Prostate gland (tissue), 2 donors: ENCODE measurements at regions not wholly inside any gene's neighbourhood (a gene's known extent, or its start where the extent isn't known, plus 50 kb on each side); places are given as distances from the start of the nearest gene placed in this dataset.

Experiments
- DNase-seq: peaks from one replicate; pipeline ENCODE4 v3.0.0-alpha.2; 2019; ENCODE audit warnings: low spot score
- H3K27ac ChIP-seq, 2 donors: fragments of 200-600 bp; sonication (generic); 2 replicates each; pipeline ENCODE4 v1.5.1; 2017 to 2019
- H3K27me3 ChIP-seq: fragments of 200-600 bp; sonication (generic); replicated peaks from 2 replicates; pipeline ENCODE4 v1.5.1; 2019; ENCODE audit not compliant: insufficient read depth
- H3K36me3 ChIP-seq, 2 donors: fragments of 200-600 bp; sonication (generic); 1 replicate in 1 of 2; 2 replicates in 1 of 2; pipeline versions ENCODE4 v1.5.1 to v1.8.1; 2017 to 2019
- H3K4me1 ChIP-seq: fragments of 200-600 bp; sonication (generic); replicated peaks from 2 replicates; pipeline ENCODE4 v1.5.1; 2019
- H3K4me3 ChIP-seq, 2 donors: fragments of 200-600 bp; sonication (generic); 2 replicates each; pipeline ENCODE4 v1.5.1; 2017 to 2019
- H3K9me3 ChIP-seq: fragments of 200-600 bp; sonication (generic); 2 replicates; pipeline ENCODE4 v1.5.1; 2017
- CTCF ChIP-seq, 4 experiments: fragments of 200-600 bp in 2 of 4; fragments of 450-650 bp in 2 of 4; sonication (generic) in 2 of 4; IDR thresholded peaks; 1 replicate in 3 of 4; 2 replicates in 1 of 4; pipeline ENCODE4 v1.5.1; 2016 to 2019; ENCODE audit warnings: antibody characterized with exemption in 4 of 4, mild to moderate bottlenecking in 2 of 4, moderate library complexity in 2 of 4
- POLR2A ChIP-seq: fragments of 450-650 bp; IDR thresholded peaks from one replicate; pipeline ENCODE4 v1.6.1; 2016; ENCODE audit warnings: antibody characterized with exemption, mild to moderate bottlenecking
- POLR2AphosphoS5 ChIP-seq: sonication (generic); formaldehyde crosslinking; IDR thresholded peaks from one replicate; pipeline ENCODE4 v1.6.1; 2017; ENCODE audit warnings: antibody characterized with exemption
- WGBS: methylation state at CpG from one replicate; pipeline ENCODE4 v1.1.5; 2018; 5-methylcytosine and 5-hydroxymethylcytosine counted together
- intact Hi-C: fragments of 100-400 bp; cut with DNase I; formaldehyde crosslinking; loops from one replicate; pipeline ENCODE4 v1.14.2; 2022

- Histone ChIP-seq H3K9me3 (no peaks in the 10 kb centered on the region), H3K4me3 (no peak overlapping the region), H3K4me1 (no peaks in the 10 kb centered on the region), H3K27ac (no peak overlapping the region), H3K27me3 (no peaks in the 10 kb centered on the region), H3K36me3 (no peaks in the 10 kb centered on the region)
- no peak for DNase-seq
- TF ChIP-seq CTCF (IDR thresholded peaks at IDR 0.05): no peak
- no peak for TF ChIP-seq POLR2AphosphoS5
- no peak for TF ChIP-seq POLR2A
- intact Hi-C loops: no loop called here
- WGBS: 83% methylated on average over 5 of the region's 5 CpGs
These were observed 152.8 kb upstream of the AFDN start for GRCh38 chr6:167673946-167674345.

DNA sequence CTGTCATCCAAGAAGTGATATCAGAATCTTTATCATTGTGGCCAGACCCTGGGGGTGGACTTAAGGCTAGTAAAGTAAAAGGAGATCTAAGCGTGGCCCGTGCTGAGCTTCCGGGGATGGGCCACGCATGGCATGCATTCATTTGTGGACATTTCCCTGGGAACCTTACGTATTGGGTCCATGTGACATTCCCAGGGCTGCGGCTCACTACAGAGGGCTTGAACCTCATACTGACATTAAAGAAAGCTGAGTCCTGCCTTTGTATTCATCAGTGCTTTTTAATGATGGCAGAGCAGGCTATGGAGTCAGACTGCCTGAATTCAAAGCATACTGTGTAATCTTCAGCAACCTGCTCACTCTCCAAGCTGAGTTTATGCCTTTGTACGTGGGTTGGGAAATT is 152.2 kb upstream of the AFDN start:
- TF ChIP-seq POLR2A: no peak
- no peak for TF ChIP-seq CTCF (IDR thresholded peaks at IDR 0.05)
- no peak for TF ChIP-seq POLR2AphosphoS5
- no peaks in the 10 kb centered on the region for H3K9me3 ChIP-seq
- WGBS: 95% methylated on average over 7 of the region's 7 CpGs

DNA sequence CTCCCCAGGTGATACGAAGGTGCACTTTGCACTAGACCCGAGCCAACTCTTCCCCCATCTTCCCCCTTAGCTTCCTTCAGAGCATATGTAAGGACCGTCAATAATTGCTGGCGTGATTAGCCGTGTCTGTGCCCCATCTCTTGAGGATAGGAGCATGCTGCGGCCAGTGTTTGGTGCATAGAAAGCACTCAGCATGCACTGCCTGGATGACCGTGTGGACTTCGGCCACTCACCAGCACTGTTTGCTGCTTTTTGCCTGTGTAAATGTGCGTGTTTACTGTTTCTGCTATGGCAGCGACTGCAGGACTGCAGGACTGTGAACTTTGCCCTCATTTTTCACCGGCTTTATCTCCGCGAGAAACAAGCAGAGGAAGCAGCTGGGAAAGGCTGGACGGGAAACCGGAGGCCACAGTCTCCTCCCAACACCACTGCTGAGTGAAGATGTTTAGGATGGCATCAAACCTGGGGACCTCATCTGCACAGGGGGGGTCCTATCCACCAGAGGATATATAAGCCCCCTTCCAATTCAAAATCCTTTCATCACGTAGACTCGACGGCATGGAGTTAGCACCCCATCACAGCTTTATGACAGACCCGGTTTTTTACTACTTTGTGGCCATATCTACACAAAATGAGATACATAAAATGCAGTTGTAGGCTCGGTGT is 150.6 kb upstream of the AFDN start:
- intact Hi-C loops: no loop called here
- WGBS: 78% methylated on average over 20 of the region's 20 CpGs
- DNase-seq: no peak

More for the DNA sequence above, 152.2 kb upstream of the AFDN start:
- H3K4me1 ChIP-seq: no peaks in the 10 kb centered on the region
- no peaks in the 10 kb centered on the region for H3K36me3 ChIP-seq
- intact Hi-C loops: no loop called here
- no peaks in the 10 kb centered on the region for H3K27me3 ChIP-seq
- no peak overlapping the region for H3K27ac ChIP-seq
- DNase-seq: no peak
- no peak overlapping the region for H3K4me3 ChIP-seq

DNA sequence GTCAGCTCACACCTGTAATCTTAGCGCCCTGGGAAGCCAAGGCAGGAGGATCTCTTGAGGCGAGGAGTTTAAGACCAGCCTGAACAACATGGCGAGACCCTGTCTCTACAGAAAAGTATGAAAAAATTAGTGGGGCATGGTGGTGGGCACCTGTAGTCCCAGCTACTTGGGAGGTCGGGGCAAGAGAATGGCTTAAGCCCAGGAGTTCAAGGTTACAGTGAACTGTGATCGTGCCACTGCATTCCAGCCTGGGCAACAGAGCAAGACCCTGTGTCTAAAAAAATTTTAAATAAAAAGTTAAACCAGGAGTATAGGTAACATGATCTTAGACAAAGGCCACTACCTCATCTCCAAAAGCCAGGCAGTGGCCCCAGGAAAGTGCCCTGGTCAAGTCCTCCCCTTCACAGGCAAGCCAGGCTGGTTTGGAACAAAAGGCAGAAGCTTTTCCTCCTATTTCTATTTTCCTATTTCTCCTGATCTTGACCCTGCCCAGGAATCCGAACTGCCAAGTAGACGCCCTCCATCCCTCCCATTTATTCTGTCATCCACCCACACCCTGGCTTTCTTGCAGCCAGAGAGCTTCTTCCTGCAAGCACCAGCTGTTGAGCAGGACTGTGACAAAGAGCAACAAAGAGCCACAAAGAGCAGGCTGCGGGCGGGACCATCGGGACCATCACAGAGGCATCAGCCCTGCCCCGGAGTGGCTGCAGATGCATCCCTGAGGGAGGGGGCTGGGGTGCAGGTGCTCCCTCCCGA is 149.9 kb upstream of the AFDN start:
- H3K4me3 ChIP-seq: no peak overlapping the region

More for the DNA sequence above, 150.6 kb upstream of the AFDN start:
- no peaks in the 10 kb centered on the region for H3K36me3 ChIP-seq
- no peaks in the 10 kb centered on the region for H3K9me3 ChIP-seq
- H3K4me1 ChIP-seq: no peaks in the 10 kb centered on the region
- TF ChIP-seq CTCF (IDR thresholded peaks at IDR 0.05) (no peak), POLR2A (no peak), POLR2AphosphoS5 (no peak)
- H3K27me3 ChIP-seq: no peaks in the 10 kb centered on the region
- no peak overlapping the region for H3K4me3 ChIP-seq
- no peak overlapping the region for H3K27ac ChIP-seq

More for the DNA sequence above, 149.9 kb upstream of the AFDN start:
- WGBS: 79% methylated on average over 12 of the region's 12 CpGs
- no peak for TF ChIP-seq POLR2AphosphoS5
- no peak for TF ChIP-seq POLR2A
- no peak for TF ChIP-seq CTCF (IDR thresholded peaks at IDR 0.05)
- H3K4me1 ChIP-seq: no peaks in the 10 kb centered on the region
- no peaks in the 10 kb centered on the region for H3K27me3 ChIP-seq
- H3K9me3 ChIP-seq: no peaks in the 10 kb centered on the region
- H3K36me3 ChIP-seq: no peaks in the 10 kb centered on the region
- no peak for DNase-seq
- intact Hi-C loops: no loop called here
- H3K27ac ChIP-seq: no peak overlapping the region
